ACC112 (cell line): ENCODE measurements at regions not wholly inside any gene's neighbourhood (a gene's known extent, or its start where the extent isn't known, plus 50 kb on each side); places are given as distances from the start of the nearest gene placed in this dataset.
A peak's percentile ranks its signal among the peaks of the same experiment; 100 is the strongest.

ENCODE experiments used
- H2AFZ ChIP-seq: fragments of 200-600 bp; sonication (generic); one replicate; pipeline ENCODE4 v1.6.0; 2017; ENCODE audit warnings: antibody characterized with exemption, low read length; ENCODE audit not compliant: unreplicated experiment
- H3K27ac ChIP-seq: fragments of 200-600 bp; sonication (generic); 2 replicates; pipeline ENCODE4 v1.5.1; 2014; ENCODE audit warnings: low read depth, mild to moderate bottlenecking, antibody characterized with exemption, low read length, moderate library complexity
- H3K27me3 ChIP-seq: fragments of 200-600 bp; sonication (generic); 2 replicates; pipeline ENCODE4 v1.6.1; 2014; ENCODE audit warnings: mild to moderate bottlenecking, antibody characterized with exemption, low read length, moderate library complexity, mixed read lengths; ENCODE audit not compliant: insufficient read depth
- H3K36me3 ChIP-seq: fragments of 200-600 bp; sonication (generic); 2 replicates; pipeline ENCODE4 v1.6.1; 2016; ENCODE audit warnings: mild to moderate bottlenecking, antibody characterized with exemption, low read length, moderate library complexity, mixed read lengths; ENCODE audit not compliant: insufficient read depth
- H3K4me1 ChIP-seq: fragments of 200-600 bp; sonication (generic); one replicate; pipeline ENCODE4 v1.6.1; 2016; ENCODE audit warnings: low read length, mixed read lengths; ENCODE audit not compliant: insufficient read depth, unreplicated experiment, control insufficient read depth
- H3K4me3 ChIP-seq: fragments of 200-600 bp; sonication (generic); 2 replicates; pipeline ENCODE4 v1.5.1; 2014; ENCODE audit warnings: mild to moderate bottlenecking, low read depth, low read length
- H3K79me2 ChIP-seq: fragments of 200-600 bp; sonication (generic); one replicate; pipeline ENCODE4 v1.6.0; 2016; ENCODE audit warnings: low read length; ENCODE audit not compliant: control insufficient read depth, unreplicated experiment, insufficient read depth

DNA sequence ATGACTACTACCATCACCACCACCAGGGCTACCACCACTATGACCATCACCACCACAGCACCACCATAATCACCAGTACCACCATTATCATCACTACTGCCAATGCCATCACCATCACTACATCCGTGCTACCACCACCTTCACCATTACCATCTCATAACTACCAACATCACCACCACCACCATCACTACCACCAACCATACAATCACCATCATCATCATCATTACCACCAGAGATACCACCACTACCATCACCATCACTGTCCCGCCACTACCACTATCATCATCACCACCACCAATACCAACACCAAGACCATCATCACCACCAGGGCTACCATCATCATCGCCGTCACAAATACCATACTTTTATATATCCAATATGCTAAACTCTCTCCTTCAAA lies 369.6 kb upstream of the DYNLRB2 start:
- Histone ChIP-seq H3K79me2 (no peaks in the 10 kb centered on the region), H3K27me3 (no peaks in the 10 kb centered on the region), H2AFZ (no peak overlapping the region), H3K27ac (no peak overlapping the region), H3K4me3 (no peak overlapping the region), H3K4me1 (peaks cover 25% of the 10 kb centered on the region), H3K36me3 (no peaks in the 10 kb centered on the region)

DNA sequence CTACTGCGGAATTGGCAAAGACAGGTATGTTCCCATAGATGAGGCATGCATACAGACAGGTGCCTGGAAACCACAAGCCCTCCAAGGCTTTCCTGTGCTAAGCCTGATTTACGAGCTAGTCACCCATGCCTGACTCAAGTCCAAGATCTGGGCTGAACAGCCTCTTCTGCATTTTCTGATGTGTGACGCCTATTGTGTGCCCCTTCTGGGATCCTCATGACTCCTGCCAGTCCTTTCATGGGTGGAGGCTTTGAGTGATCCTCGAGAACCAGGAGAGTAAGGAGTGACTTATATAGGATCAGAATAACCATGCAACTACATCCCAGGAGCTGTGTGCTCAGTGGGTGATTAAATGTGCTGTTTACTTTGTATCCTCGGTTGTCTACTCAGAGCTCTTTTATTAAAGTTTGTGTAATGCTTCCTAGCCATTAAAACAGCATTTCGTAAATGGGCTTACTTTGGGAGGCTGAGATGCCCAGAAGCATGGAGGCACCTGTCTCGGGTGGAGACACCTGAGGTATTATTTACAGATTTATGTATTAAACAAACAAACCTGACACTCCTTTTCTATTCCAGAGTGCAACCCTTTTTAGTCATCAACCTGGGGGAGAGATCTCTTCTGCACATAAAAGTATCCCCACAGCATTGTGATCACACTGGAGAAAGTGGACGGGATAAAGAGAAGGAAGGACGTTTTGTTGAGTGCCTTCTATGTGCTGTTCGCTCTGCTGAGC lies 373.0 kb upstream of the DYNLRB2 start:
- H3K4me3 ChIP-seq, result no peak overlapping the region
- no peak overlapping the region for H2AFZ ChIP-seq
- no peak overlapping the region for H3K27ac ChIP-seq
- no peaks in the 10 kb centered on the region for H3K27me3 ChIP-seq
- no peaks in the 10 kb centered on the region for H3K4me1 ChIP-seq
- no peaks in the 10 kb centered on the region for H3K36me3 ChIP-seq
- H3K79me2 ChIP-seq, result no peaks in the 10 kb centered on the region

DNA sequence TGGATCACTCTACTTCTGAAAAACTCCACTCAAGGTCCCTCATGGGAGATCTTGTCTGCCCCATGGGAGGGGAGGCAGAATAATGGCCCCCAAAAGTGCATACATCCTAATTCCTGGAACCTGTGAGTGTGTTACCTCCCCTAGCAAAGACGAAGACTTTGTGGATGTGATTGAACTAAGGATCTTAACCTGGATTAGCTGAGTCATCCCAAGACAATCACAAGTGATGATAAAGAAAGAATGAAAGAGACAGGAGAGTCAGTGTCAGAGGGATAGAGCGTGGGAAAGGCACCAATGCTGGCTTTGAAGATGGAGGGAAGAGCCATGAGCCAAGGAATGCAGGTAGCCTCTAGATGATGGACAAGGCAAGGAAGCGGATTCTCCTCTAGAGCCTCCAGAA lies 374.7 kb upstream of the DYNLRB2 start:
- Histone ChIP-seq H3K4me3 (no peak overlapping the region), H3K27ac (no peak overlapping the region), H2AFZ (no peak overlapping the region), H3K36me3 (no peaks in the 10 kb centered on the region), H3K4me1 (no peaks in the 10 kb centered on the region), H3K79me2 (no peaks in the 10 kb centered on the region), H3K27me3 (no peaks in the 10 kb centered on the region)

DNA sequence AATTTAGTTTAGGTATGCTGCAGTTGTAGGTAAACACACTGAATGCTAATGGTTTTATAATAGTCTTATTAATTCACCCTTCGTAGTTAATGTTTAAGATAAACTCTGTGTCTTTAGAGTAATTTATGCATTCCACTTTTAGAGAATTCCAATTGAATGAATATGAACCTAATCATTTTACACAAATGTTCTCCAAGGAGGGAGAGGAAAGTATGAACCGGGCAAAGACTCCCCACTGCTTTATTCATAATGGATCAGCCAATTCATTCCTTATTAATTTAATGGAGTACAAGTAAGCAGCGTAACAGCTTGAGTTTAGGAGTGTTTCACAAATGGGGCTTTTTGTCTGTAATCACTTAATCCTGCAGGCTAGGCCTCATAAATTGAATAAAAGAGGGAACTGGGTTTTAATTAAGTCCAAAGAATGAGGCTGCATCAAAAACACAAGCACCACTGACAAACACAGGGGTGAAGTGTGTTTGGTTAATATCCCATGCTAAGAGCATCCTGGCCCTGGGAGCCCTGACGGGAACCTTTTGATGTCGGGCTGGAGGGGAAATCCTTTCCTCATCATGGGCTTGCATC lies 375.7 kb upstream of the DYNLRB2 start:
- Histone ChIP-seq H2AFZ (no peak overlapping the region), H3K4me1 (no peaks in the 10 kb centered on the region), H3K4me3 (no peak overlapping the region), H3K27me3 (no peaks in the 10 kb centered on the region), H3K27ac (no peak overlapping the region), H3K79me2 (no peaks in the 10 kb centered on the region), H3K36me3 (no peaks in the 10 kb centered on the region)

DNA sequence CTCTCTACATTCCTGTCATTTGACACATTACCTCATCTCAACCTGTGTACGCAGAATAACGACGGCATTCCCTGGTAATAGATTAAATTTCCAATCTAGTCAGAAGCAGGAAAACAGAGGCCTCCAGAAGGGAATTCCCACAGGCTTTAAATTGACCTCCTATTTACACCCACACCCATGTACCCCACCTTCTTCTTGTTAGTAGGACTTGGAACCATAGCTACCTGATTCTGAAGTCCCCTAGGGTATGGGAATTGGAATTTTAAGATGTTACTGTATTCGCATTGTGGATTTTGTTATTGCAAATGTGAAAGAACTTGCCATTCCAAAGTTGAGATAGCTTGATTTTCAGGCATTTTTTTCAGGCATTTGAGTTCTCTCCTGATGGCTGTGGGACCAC lies 377.5 kb upstream of the DYNLRB2 start:
- Histone ChIP-seq H3K27ac (no peak overlapping the region), H2AFZ (no peak overlapping the region), H3K27me3 (no peaks in the 10 kb centered on the region), H3K36me3 (no peaks in the 10 kb centered on the region), H3K4me3 (no peak overlapping the region), H3K79me2 (no peaks in the 10 kb centered on the region), H3K4me1 (peaks cover 14% of the 10 kb centered on the region)

DNA sequence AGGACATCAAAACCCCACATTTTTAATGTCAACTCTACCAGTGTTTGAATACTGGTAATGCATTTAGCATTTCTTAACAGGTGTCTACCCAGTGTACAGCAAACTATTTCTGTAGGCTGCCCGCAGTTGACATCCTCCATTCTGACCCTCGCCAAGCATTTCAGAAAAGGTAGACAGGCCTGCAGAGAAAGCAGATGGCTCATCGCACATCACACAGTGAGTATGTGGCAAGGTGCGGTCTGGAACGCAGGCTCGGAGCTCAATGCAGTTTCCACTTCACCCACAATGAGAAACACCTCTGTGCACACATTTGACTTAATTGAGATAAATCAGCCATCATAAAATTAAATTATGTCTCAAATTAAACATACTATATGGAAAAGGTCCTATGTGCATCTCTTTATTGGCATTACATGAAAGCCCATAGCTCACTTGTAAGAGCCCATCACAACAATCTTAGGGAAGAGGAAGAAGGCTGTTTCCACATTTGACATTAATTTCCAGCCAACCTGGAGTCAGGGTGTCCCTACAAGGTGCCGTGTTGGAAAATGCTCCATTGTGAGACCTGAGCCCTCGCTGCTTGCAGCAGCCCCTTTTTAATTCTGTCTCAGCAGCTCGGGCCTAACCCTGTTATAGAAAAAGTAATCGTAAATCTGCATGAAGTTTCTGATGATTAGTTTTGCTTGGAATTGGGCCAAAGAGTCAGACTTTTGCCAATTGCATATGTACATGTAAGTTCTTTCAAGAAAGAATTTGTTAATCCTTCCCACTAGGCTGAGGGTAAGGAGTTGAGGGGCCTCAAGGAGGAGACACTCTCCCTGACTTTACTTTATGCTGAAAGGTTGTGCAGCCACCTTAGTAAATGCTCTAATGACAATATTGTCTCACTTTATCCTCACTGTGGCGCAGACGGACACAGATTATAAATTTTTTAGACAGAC lies 378.7 kb upstream of the DYNLRB2 start:
- H3K27me3 ChIP-seq, result no peaks in the 10 kb centered on the region
- H3K4me3 ChIP-seq, result no peak overlapping the region
- H2AFZ ChIP-seq, result no peak overlapping the region
- no peaks in the 10 kb centered on the region for H3K79me2 ChIP-seq
- H3K36me3 ChIP-seq, result no peaks in the 10 kb centered on the region
- H3K27ac ChIP-seq, result no peak overlapping the region
- peaks cover 20% of the 10 kb centered on the region for H3K4me1 ChIP-seq

DNA sequence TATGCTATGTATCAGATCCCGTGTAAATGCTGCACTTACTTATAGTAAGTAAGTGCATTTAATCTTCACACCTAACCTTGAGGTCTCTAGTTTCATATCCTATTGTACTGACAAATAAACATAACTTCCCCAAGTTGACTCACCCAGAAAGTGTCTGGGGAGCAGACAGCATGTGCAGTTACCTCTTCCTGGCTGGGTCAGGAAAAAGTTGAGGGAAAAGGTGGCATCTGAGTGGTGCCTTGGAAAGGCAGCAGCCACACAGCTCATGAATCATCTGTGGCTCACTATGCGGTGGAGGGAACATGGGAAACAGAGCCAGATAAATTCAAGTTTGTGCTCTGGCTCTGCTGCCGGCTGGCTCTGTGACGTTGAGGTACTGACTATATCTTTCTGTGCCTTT lies 382.0 kb upstream of the DYNLRB2 start:
- H3K4me3 ChIP-seq, result no peak overlapping the region
- no peaks in the 10 kb centered on the region for H3K36me3 ChIP-seq
- H3K4me1 ChIP-seq, result peaks cover 20% of the 10 kb centered on the region
- no peaks in the 10 kb centered on the region for H3K79me2 ChIP-seq
- H3K27ac ChIP-seq, result no peak overlapping the region
- H2AFZ ChIP-seq, result no peak overlapping the region
- no peaks in the 10 kb centered on the region for H3K27me3 ChIP-seq

DNA sequence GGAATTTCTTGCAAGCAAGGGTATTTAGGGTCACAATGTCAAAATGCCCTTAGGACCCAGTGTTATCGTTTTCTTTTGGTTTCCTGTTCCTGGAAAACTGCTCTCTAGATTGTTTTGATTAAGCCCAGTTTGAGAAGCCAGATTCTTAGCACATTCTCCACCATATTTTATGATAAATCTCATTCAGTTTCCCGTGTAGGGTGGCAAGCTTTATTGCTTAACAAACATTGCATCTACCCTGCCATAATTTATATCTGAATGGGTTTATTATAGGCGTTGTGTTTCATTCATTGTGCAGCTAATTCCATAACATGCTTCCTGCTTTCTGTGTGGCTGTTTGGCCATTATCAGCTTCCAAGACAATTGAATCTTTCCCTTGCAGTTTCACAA lies 389.1 kb upstream of the DYNLRB2 start:
- peaks cover 14% of the 10 kb centered on the region for H3K4me1 ChIP-seq
- peaks cover 3% of the 10 kb centered on the region for H3K27me3 ChIP-seq
- peak overlapping the region; percentile 41; the same call in 1 of the 2 replicates for H3K27ac ChIP-seq

DNA sequence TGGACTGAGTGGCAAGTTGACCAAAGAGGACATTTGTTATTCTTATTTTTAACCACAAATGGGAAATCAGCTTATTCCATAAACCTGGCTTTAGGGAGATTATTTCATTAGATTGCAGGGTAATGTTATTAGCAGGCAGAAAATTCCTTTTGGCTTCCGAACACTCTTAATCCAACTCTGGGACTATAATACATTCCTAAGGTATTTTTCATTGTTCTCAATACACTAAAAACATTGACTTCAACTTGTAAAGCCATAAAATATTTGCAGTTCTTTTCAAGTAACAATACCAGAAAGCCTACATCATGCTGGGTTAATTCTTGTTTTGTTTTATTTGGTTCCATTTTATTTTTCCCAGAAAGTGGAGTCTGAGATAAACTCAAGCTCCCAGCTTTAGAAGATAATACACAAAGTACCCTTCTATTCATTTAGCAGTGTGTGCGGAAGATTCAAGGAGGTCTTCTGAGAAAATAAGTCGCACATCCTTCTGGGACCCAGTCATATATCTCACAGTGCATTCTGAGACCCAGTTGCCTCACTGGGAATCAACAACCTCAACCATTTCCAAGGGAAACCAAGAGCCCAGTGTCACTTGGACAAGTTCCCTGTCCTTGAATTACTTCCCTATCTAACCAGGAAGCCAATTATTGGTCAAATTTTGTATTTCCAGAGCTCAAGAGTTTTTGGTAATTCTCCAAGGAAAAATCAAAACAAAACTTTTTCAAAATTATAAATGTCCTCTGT lies 389.6 kb upstream of the DYNLRB2 start:
- Histone ChIP-seq H3K27ac (peak overlapping the region; percentile 41; the same call in 1 of the 2 replicates), H3K36me3 (no peaks in the 10 kb centered on the region), H3K27me3 (peaks cover 3% of the 10 kb centered on the region), H3K4me3 (no peak overlapping the region), H2AFZ (peak overlapping the region; percentile 22), H3K4me1 (peaks cover 14% of the 10 kb centered on the region), H3K79me2 (no peaks in the 10 kb centered on the region)

More for the DNA sequence above, 389.1 kb upstream of the DYNLRB2 start:
- peak overlapping the region; percentile 22 for H2AFZ ChIP-seq
- no peaks in the 10 kb centered on the region for H3K36me3 ChIP-seq
- H3K79me2 ChIP-seq, result no peaks in the 10 kb centered on the region
- H3K4me3 ChIP-seq, result no peak overlapping the region

DNA sequence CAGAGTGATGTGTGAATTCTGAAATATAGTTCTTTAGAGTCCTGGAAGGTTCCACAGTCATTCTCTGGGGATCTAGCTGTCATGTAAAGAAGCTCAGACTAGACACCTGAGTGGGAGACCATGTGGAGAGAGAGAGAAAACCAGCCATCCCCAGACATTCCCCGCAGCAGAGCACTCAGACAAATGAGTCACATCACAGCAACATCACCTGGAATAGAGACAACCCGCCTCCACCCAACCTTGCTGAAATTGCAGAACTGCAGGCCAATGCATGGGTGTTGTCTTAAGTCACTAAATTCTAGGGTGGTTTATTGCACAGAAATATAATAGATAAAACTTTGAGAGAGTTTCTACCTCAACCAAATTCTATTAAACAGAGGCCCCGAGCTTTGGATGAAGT lies 392.0 kb upstream of the DYNLRB2 start:
- peaks cover 14% of the 10 kb centered on the region for H3K4me1 ChIP-seq

More for the DNA sequence above, 392.0 kb upstream of the DYNLRB2 start:
- H3K79me2 ChIP-seq, result no peaks in the 10 kb centered on the region
- peaks cover 3% of the 10 kb centered on the region for H3K27me3 ChIP-seq
- H3K4me3 ChIP-seq, result no peak overlapping the region
- no peak overlapping the region for H2AFZ ChIP-seq
- H3K27ac ChIP-seq, result no peak overlapping the region
- no peaks in the 10 kb centered on the region for H3K36me3 ChIP-seq
